BLaER1 treated with 17β-estradiol and CSF1 and Interleukin-3, amounts not matched to agents 10 nM and 100 nM (cell line): ENCODE measurements at regions not wholly inside any gene's neighbourhood (a gene's known extent, or its start where the extent isn't known, plus 50 kb on each side); places are given as distances from the start of the nearest gene placed in this dataset.
A peak's percentile ranks its signal among the peaks of the same experiment; 100 is the strongest.

ENCODE experiments used
- H3K27ac ChIP-seq, 11 experiments: shearing (Covaris generic); formaldehyde crosslinking; 2 replicates each; pipeline ENCODE4 v1.8.1; 2022
- H3K27me3 ChIP-seq, 11 experiments: shearing (Covaris generic); formaldehyde crosslinking; 2 replicates each; pipeline ENCODE4 v1.8.1; 2022
- H3K36me3 ChIP-seq, 11 experiments: shearing (Covaris generic); formaldehyde crosslinking; 2 replicates each; pipeline ENCODE4 v1.8.1; 2022
- H3K4me1 ChIP-seq, 10 experiments: shearing (Covaris generic); formaldehyde crosslinking; 2 replicates each; pipeline ENCODE4 v1.8.1; 2022
- H3K4me2 ChIP-seq, 11 experiments: shearing (Covaris generic); formaldehyde crosslinking; 2 replicates each; pipeline ENCODE4 v1.8.1; 2022
- H3K4me3 ChIP-seq, 10 experiments: shearing (Covaris generic); formaldehyde crosslinking; 2 replicates each; pipeline ENCODE4 v1.8.1; 2022
- H3K9ac ChIP-seq, 11 experiments: shearing (Covaris generic); formaldehyde crosslinking; 2 replicates each; pipeline ENCODE4 v1.8.1; 2022
- H3K9me3 ChIP-seq, 11 experiments: shearing (Covaris generic); formaldehyde crosslinking; replicated peaks in 1 of 11; 2 replicates each; pipeline ENCODE4 v1.8.1; 2022
- H4K20me1 ChIP-seq, 11 experiments: shearing (Covaris generic); formaldehyde crosslinking; 2 replicates each; pipeline ENCODE4 v1.8.1; 2022
- Cebpa-rat ChIP-seq, 11 experiments: shearing (Covaris generic); IDR thresholded peaks; 2 replicates each; pipeline ENCODE4 v1.8.1; 2022

DNA sequence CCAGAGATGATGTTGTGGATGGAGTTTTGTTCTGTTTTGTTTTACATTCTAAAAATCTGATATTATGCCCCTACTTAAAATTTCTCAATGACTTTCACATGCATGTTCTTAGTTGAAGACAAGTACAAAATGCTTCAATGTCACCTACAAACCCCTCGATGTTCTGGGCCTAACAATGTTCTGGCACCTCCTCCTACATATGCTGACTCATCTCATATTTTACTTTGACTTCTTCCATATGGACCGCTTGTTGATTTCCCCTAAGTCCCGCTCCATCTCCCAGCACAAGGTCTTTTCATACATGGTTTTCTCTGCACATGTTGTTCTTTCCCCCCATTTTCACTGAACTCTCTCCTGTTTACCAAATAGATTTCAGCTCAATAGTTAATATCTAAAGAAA, 441.4 kb downstream of the CNTN6 start:
- H4K20me1 ChIP-seq, result no peaks in the 10 kb centered on the region

DNA sequence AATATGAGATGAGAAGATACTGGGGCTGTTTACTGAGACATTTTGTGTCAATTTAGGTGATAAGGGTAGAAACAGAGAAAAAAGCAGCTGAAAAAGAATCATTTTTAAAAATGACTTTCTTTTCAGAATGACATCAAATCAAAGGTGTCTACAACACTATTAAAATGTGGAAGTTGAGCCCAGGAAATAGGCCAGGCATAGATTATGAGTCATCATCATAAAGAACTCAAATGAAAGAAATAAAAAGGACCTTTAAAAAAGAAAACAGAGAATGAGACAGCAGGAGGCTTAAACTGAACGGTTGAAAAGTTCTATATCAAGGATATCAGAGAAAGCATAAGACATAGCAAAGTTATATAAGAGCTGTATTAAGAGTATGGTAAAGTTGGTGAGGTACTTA, 442.5 kb downstream of the CNTN6 start:
- no peak overlapping the region for H3K4me3 ChIP-seq
- H3K36me3 ChIP-seq, result no peaks in the 10 kb centered on the region
- H3K9me3 ChIP-seq, result peaks cover 9 to 15% (median 12%) of the 10 kb centered on the region in 11 experiments
- H4K20me1 ChIP-seq, result no peaks in the 10 kb centered on the region
- H3K27me3 ChIP-seq, result no peaks in the 10 kb centered on the region
- peaks cover 0 to 11% (median 0%) of the 10 kb centered on the region in 10 experiments; a peak in 3 of 20 replicates for H3K4me1 ChIP-seq
- H3K4me2 ChIP-seq, result peak overlapping the region in 1 of 11 experiments; percentile 37; a peak in 2 of 22 replicates
- no peak overlapping the region for H3K27ac ChIP-seq
- H3K9ac ChIP-seq, result no peak overlapping the region
- TF ChIP-seq Cebpa-rat (IDR thresholded peaks at IDR 0.05), result no peak

More for the DNA sequence above, 441.4 kb downstream of the CNTN6 start:
- Histone ChIP-seq H3K27me3 (no peaks in the 10 kb centered on the region), H3K4me1 (peaks cover 0 to 11% (median 0%) of the 10 kb centered on the region in 10 experiments; a peak in 3 of 20 replicates), H3K9me3 (peaks cover 9 to 15% (median 12%) of the 10 kb centered on the region in 11 experiments), H3K4me3 (no peak overlapping the region), H3K4me2 (no peak overlapping the region), H3K27ac (no peak overlapping the region), H3K9ac (no peak overlapping the region), H3K36me3 (no peaks in the 10 kb centered on the region)
- no peak for TF ChIP-seq Cebpa-rat (IDR thresholded peaks at IDR 0.05)

DNA sequence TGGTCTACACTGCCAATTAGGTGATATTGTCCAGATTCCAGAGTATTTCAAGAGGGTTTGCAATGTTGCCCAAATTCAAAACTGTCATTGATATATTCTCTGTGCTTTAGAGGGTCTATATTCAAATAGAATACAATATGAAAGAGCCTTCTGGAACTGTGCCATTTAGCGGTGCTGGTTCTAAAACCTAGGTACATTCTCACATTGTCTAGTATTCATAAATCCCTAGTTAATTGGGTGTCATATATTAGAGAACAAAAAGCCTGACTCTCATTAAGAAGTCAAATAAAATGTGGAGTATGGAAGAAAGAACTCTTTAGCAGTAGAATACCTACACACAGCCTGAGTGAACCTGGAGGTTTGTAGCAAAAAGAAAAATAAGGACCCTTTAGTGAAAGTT, 447.9 kb downstream of the CNTN6 start:
- Histone ChIP-seq H3K9me3 (peaks cover 9 to 15% (median 12%) of the 10 kb centered on the region in 11 experiments), H3K36me3 (no peaks in the 10 kb centered on the region), H3K27me3 (no peaks in the 10 kb centered on the region), H3K27ac (no peak overlapping the region), H3K9ac (no peak overlapping the region), H4K20me1 (no peaks in the 10 kb centered on the region), H3K4me1 (peaks cover 0 to 4% (median 0%) of the 10 kb centered on the region in 10 experiments; a peak in 3 of 20 replicates), H3K4me3 (no peak overlapping the region), H3K4me2 (no peak overlapping the region)
- TF ChIP-seq Cebpa-rat (IDR thresholded peaks at IDR 0.05), result no peak

DNA sequence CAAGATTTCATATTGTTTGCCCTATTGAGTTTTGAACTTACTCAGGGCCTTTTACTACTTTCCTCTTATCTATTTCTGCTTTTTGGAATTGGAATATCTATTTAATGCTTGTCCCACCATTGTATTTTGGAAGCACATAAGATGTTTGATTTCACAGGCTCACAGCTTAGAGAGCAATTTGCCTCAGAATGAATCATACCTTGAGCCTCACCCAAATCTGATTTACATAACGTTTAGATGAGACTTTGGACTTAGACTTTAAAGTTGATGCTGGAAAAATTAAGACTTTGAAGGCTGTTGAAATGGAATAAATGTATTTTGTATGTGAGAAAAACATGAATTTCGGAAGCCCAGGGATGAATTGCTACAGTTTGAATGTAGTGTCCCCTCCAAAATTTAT, 458.9 kb downstream of the CNTN6 start:
- Histone ChIP-seq H3K4me1 (no peaks in the 10 kb centered on the region), H3K27me3 (no peaks in the 10 kb centered on the region), H3K9ac (no peak overlapping the region), H3K36me3 (no peaks in the 10 kb centered on the region), H3K4me2 (no peak overlapping the region), H4K20me1 (no peaks in the 10 kb centered on the region), H3K9me3 (no peaks in the 10 kb centered on the region), H3K4me3 (no peak overlapping the region), H3K27ac (no peak overlapping the region)
- no peak for TF ChIP-seq Cebpa-rat (IDR thresholded peaks at IDR 0.05)

DNA sequence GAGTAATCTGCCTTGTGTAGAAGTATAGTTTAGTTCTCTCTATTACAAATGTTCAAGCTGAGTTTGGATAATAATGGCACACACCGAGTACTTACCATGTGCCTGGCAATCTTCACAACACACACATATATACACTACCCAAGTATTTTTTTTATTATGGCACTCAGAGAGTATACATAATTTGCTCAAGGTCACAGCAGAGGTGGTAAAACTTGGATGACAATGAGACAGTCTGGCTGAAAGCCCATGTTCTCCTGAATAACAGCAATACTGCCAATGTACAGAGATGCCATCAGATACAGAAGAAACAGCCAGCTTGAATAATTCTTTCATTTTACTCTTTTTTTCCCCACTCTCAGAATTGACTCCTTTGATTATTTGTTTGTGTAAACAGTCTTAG, 460.0 kb downstream of the CNTN6 start:
- no peaks in the 10 kb centered on the region for H3K27me3 ChIP-seq
- H3K27ac ChIP-seq, result no peak overlapping the region
- TF ChIP-seq Cebpa-rat (IDR thresholded peaks at IDR 0.05), result no peak
- H3K36me3 ChIP-seq, result no peaks in the 10 kb centered on the region
- H3K4me3 ChIP-seq, result no peak overlapping the region
- no peak overlapping the region for H3K4me2 ChIP-seq
- no peak overlapping the region for H3K9ac ChIP-seq
- no peaks in the 10 kb centered on the region for H4K20me1 ChIP-seq
- H3K4me1 ChIP-seq, result no peaks in the 10 kb centered on the region
- H3K9me3 ChIP-seq, result no peaks in the 10 kb centered on the region

DNA sequence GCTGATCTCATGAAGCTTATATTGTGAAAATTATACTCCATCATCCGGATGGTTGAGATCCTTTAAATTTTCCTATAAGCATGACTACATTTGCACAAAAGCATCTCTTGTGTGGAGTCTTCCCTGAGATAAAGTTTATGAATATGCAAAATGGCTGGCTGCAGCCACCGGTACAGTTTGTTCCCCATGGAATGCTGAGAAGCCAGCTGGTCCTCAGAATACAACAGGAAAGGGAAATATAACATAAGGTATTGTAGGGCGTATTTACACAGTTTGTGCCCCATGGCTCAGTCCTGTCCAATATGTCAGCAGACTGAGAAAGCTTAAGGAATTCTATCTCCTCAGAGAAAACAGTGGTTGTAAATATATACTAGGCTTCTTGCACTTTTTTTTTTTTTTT, 468.6 kb downstream of the CNTN6 start:
- H3K4me2 ChIP-seq, result no peak overlapping the region
- H3K27ac ChIP-seq, result no peak overlapping the region
- no peak overlapping the region for H3K4me3 ChIP-seq
- no peaks in the 10 kb centered on the region for H3K4me1 ChIP-seq
- no peaks in the 10 kb centered on the region for H3K27me3 ChIP-seq
- no peaks in the 10 kb centered on the region for H3K36me3 ChIP-seq
- no peak for TF ChIP-seq Cebpa-rat (IDR thresholded peaks at IDR 0.05)
- no peaks in the 10 kb centered on the region for H4K20me1 ChIP-seq
- no peak overlapping the region for H3K9ac ChIP-seq
- 0 out of 22 replicates have a peak, but pooled peaks cover 0 to 3% (median 0%) of the 10 kb centered on the region in 11 experiments for H3K9me3 ChIP-seq

DNA sequence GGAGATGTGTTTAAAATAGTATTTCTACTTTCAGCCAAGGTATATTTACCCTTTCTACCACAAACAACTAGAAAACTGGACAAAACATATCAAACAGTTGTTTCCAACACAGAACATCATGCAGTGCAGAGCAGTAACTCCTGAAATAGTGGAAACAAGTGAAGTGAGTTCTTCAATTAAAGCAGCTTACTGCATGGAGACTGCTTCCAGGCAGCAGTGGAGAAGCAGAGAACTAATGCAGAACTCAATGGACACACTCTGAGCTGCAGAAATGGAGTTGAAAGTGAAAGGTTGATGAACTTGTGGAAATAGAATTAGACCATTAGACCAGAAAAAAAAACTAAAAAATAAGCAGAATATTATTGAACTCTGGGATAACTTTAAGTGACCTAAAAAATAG, 478.9 kb downstream of the CNTN6 start:
- Histone ChIP-seq H3K4me3 (no peak overlapping the region), H3K9me3 (no peaks in the 10 kb centered on the region), H3K36me3 (no peaks in the 10 kb centered on the region), H3K27me3 (no peaks in the 10 kb centered on the region), H3K4me1 (no peaks in the 10 kb centered on the region), H3K27ac (no peak overlapping the region), H4K20me1 (no peaks in the 10 kb centered on the region), H3K9ac (no peak overlapping the region), H3K4me2 (no peak overlapping the region)
- no peak for TF ChIP-seq Cebpa-rat (IDR thresholded peaks at IDR 0.05)

DNA sequence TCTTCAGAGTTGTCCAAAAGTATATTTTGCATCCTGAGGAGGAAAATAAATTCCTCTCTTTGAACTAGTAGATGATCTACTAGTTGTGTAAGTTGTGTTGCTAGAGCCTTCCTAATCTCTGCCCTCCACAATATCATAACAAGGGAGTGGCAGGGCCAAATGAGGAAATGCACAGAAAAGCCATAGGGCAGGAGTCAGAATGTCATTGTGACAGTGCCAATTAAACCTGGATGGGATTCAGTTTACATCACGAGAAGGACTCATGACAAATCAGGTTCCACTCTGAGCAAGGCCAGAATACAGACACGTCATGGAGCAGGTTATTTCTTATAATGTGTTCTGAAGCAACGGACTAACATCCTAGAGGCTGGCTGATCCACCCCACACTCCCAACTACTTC, 483.2 kb downstream of the CNTN6 start:
- Histone ChIP-seq H3K9ac (no peak overlapping the region), H4K20me1 (no peaks in the 10 kb centered on the region), H3K27me3 (no peaks in the 10 kb centered on the region), H3K4me1 (no peaks in the 10 kb centered on the region), H3K27ac (no peak overlapping the region), H3K36me3 (no peaks in the 10 kb centered on the region), H3K9me3 (no peaks in the 10 kb centered on the region), H3K4me2 (no peak overlapping the region), H3K4me3 (no peak overlapping the region)
- no peak for TF ChIP-seq Cebpa-rat (IDR thresholded peaks at IDR 0.05)

DNA sequence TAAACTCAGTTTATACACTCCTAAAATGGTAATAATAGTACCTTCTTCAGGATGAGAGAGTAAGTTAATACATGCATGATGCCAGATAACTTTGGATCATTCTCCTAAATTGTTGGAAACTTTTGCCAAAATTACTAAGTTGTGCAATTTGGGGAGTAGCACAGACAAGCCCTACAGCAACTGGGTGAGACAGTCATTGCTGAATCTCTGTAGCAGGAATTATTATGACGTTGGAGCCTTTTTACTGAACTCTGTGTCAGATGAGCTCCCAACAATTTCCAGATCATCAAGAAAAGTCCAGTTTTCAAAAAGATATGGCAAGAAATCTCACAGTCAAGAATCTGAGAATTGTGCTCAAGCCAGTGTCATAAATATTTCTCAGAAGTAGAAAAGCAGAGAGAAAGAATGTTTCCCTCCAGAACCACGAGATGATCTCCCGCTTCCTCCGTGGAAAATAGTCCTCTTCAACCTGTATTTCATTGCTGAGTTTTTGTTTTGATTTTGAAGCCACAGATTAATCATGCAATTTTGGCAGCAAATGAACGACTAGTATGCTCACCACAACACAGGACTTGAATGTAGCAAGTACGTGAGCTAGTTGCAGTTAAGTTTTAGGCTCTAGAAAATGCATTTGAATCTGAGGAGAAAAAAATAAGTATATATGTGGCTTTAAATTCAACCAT, 485.4 kb downstream of the CNTN6 start:
- H3K4me2 ChIP-seq, result no peak overlapping the region
- peaks cover 0 to 9% (median 6%) of the 10 kb centered on the region in 11 experiments; a peak in 10 of 22 replicates for H3K9me3 ChIP-seq
- H3K9ac ChIP-seq, result no peak overlapping the region
- H4K20me1 ChIP-seq, result no peaks in the 10 kb centered on the region
- no peaks in the 10 kb centered on the region for H3K36me3 ChIP-seq
- H3K27me3 ChIP-seq, result no peaks in the 10 kb centered on the region
- H3K27ac ChIP-seq, result no peak overlapping the region
- H3K4me1 ChIP-seq, result no peaks in the 10 kb centered on the region
- no peak overlapping the region for H3K4me3 ChIP-seq
- no peak for TF ChIP-seq Cebpa-rat (IDR thresholded peaks at IDR 0.05)

DNA sequence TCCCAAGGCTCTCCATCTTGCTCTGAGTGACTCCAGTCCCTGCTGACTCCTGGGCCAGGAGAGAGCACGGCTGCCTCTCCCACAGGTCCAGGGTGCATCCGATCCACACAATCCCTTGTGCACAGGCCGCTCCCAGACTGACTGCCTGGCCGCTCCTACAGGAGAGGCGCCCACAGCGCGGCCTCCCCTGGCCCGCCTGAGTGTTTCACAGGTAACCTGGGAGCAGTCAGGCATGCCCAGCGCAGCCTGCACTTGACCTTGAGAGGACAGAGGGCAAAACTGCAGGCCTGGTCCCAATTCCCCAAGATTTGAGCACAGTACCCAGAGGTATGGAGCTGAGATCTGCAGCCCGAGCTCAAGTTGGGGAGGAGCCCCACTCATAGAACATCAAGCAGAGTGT, 490.2 kb downstream of the CNTN6 start:
- H3K9ac ChIP-seq, result no peak overlapping the region
- H3K4me1 ChIP-seq, result no peaks in the 10 kb centered on the region; a peak in 2 of 20 replicates
- no peak overlapping the region for H3K4me3 ChIP-seq
- H3K27me3 ChIP-seq, result no peaks in the 10 kb centered on the region
- peaks cover 9 to 43% (median 27%) of the 10 kb centered on the region in 11 experiments; a peak in 18 of 22 replicates for H3K9me3 ChIP-seq
- no peak overlapping the region for H3K27ac ChIP-seq
- H3K36me3 ChIP-seq, result no peaks in the 10 kb centered on the region
- no peak overlapping the region for H3K4me2 ChIP-seq
- TF ChIP-seq Cebpa-rat (IDR thresholded peaks at IDR 0.05), result no peak
- H4K20me1 ChIP-seq, result no peaks in the 10 kb centered on the region
